Stimulated activated naive CD8-positive, alpha-beta T cell treated with anti-CD3 and anti-CD28 coated beads, Interleukin-15, Interleukin-2, amounts not matched to agents 100 ng/mL and 50 ng/mL, for 24 hours (primary cell): ENCODE measurements at regions not wholly inside any gene's neighbourhood (a gene's known extent, or its start where the extent isn't known, plus 50 kb on each side); places are given as distances from the start of the nearest gene placed in this dataset.

Experiments used
- H3K27ac Mint-ChIP-seq: one replicate; pipeline ENCODE4 v1.8.0; 2021; ENCODE audit warnings: mild to moderate bottlenecking, mixed read lengths
- H3K27me3 Mint-ChIP-seq: one replicate; pipeline ENCODE4 v1.8.0; 2021; ENCODE audit warnings: mixed read lengths
- H3K36me3 Mint-ChIP-seq: one replicate; pipeline ENCODE4 v1.8.0; 2021; ENCODE audit warnings: low read depth, mixed read lengths
- H3K4me1 Mint-ChIP-seq: one replicate; pipeline ENCODE4 v1.8.0; 2021; ENCODE audit warnings: low read depth, mixed read lengths
- H3K4me3 Mint-ChIP-seq: one replicate; pipeline ENCODE4 v1.8.0; 2021; ENCODE audit warnings: mild to moderate bottlenecking, mixed read lengths
- H3K9me3 Mint-ChIP-seq: one replicate; pipeline ENCODE4 v1.8.0; 2021; ENCODE audit warnings: mixed read lengths

GRCh38 chr4:100070868-100071267 is 119.4 kb downstream of the DDIT4L start:
- H3K4me1 Mint-ChIP-seq, result no peaks in the 10 kb centered on the region
- H3K4me3 Mint-ChIP-seq, result no peak overlapping the region
- H3K27ac Mint-ChIP-seq, result no peak overlapping the region
- no peaks in the 10 kb centered on the region for H3K9me3 Mint-ChIP-seq
- H3K36me3 Mint-ChIP-seq, result no peaks in the 10 kb centered on the region
- peaks cover 41% of the 10 kb centered on the region for H3K27me3 Mint-ChIP-seq

- no peak overlapping the region for H3K27ac Mint-ChIP-seq
Observed at GRCh38 chr4:100069207-100069606, 119.1 kb upstream of the H2AZ1 start.

DNA sequence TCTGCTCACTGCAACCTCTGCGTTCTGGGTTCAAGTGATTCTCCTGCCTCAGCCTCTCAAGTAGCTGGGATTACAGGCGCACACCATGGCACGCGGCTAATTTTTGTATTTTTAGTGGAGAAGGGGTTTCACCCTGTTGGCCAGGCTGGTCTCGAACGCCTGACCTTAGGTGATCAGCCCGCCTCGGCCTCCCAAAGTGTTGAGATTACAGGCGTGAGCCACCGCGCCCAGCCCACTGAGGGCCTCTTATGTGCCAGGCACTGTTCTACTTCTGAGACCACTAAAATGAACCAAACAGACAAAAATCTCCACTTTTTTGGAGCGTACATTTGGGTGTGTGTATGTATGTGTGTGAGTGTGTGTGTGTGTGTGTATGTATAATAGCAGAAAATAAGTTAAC is 117.2 kb upstream of the H2AZ1 start:
- H3K9me3 Mint-ChIP-seq, result no peaks in the 10 kb centered on the region
- H3K36me3 Mint-ChIP-seq, result no peaks in the 10 kb centered on the region
- no peak overlapping the region for H3K4me3 Mint-ChIP-seq
- peaks cover 51% of the 10 kb centered on the region for H3K27me3 Mint-ChIP-seq
- no peak overlapping the region for H3K27ac Mint-ChIP-seq
- no peaks in the 10 kb centered on the region for H3K4me1 Mint-ChIP-seq

More at GRCh38 chr4:100069207-100069606, 119.1 kb upstream of the H2AZ1 start:
- Mint-ChIP-seq H3K9me3 (no peaks in the 10 kb centered on the region), H3K27me3 (peaks cover 37% of the 10 kb centered on the region), H3K4me1 (no peaks in the 10 kb centered on the region), H3K36me3 (no peaks in the 10 kb centered on the region), H3K4me3 (no peak overlapping the region)

GRCh38 chr4:100063355-100063754 is 113.3 kb upstream of the H2AZ1 start:
- Mint-ChIP-seq H3K36me3 (no peaks in the 10 kb centered on the region), H3K9me3 (no peaks in the 10 kb centered on the region)

DNA sequence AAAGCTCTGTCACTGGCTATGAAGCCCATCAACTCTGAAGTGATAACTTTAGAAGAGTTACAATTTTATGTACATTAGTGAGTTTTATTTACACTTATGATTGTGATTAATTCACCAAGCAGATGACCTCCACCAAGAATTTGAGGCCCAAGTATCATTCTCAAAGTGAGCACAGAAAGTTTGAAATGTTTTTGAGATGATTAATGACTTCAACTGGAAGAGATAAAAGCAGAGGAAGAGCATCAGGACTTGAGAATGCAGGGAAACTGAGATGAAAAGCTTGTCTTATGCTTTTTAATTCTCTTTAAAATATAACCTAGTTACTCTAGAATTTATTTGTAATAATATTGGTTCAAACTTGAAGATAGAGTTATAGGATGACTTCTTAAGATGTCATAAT is 112.8 kb upstream of the H2AZ1 start:
- Mint-ChIP-seq H3K4me3 (no peak overlapping the region), H3K27me3 (peaks cover 43% of the 10 kb centered on the region), H3K4me1 (no peaks in the 10 kb centered on the region), H3K27ac (no peak overlapping the region), H3K36me3 (no peaks in the 10 kb centered on the region), H3K9me3 (no peaks in the 10 kb centered on the region)

More at GRCh38 chr4:100063355-100063754, 113.3 kb upstream of the H2AZ1 start:
- Mint-ChIP-seq H3K27me3 (peaks cover 48% of the 10 kb centered on the region), H3K27ac (no peak overlapping the region), H3K4me1 (no peaks in the 10 kb centered on the region), H3K4me3 (no peak overlapping the region)

DNA sequence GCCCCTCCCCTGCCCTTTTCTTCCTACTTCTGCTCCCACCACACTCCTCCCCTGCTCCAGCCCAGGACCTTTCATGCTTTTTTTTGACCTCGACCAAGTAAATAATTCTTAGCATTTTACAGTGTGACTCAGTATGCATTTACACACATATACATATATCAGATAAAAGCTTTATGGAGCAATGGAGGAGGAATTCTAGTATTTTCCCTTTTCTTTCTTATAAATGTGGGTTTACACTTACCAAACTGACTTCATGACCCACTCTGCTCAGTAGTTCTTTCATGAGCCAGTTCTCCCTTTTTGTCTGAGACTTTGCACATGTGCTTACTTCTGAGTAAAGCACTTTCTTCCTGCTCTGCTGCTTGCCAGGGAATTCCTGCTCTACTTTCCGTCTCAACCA is 111.8 kb upstream of the H2AZ1 start:
- no peak overlapping the region for H3K4me3 Mint-ChIP-seq
- peaks cover 38% of the 10 kb centered on the region for H3K27me3 Mint-ChIP-seq
- no peaks in the 10 kb centered on the region for H3K4me1 Mint-ChIP-seq
- H3K27ac Mint-ChIP-seq, result no peak overlapping the region
- no peaks in the 10 kb centered on the region for H3K36me3 Mint-ChIP-seq
- no peaks in the 10 kb centered on the region for H3K9me3 Mint-ChIP-seq

GRCh38 chr4:100060765-100061416 is 110.8 kb upstream of the H2AZ1 start:
- Mint-ChIP-seq H3K9me3 (no peaks in the 10 kb centered on the region), H3K36me3 (no peaks in the 10 kb centered on the region), H3K4me3 (no peak overlapping the region), H3K4me1 (no peaks in the 10 kb centered on the region), H3K27ac (no peak overlapping the region), H3K27me3 (peaks cover 30% of the 10 kb centered on the region)

DNA sequence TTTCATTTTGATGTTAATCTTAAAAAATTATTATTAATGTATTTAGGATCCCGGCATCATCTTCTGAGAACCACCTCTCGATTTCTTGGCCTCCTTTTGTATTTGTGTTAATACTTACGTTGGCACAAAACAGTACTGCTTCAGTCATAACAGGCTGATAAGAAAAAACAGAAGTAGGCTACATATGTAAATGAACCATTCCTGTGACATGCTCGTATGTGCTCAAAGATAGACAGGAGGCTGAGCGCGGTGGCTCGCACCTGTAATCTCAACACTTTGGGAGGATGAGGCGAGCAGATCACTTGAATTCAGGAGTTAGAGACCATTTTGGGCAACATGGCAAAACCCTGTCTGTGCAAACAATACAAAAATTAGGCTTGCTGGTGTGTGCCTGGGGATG is 109.4 kb upstream of the H2AZ1 start:
- Mint-ChIP-seq H3K27ac (no peak overlapping the region), H3K27me3 (peaks cover 25% of the 10 kb centered on the region)

GRCh38 chr4:100056701-100057100 is 106.6 kb upstream of the H2AZ1 start:
- Mint-ChIP-seq H3K9me3 (no peaks in the 10 kb centered on the region), H3K4me3 (no peak overlapping the region), H3K4me1 (no peaks in the 10 kb centered on the region), H3K36me3 (no peaks in the 10 kb centered on the region), H3K27me3 (peaks cover 8% of the 10 kb centered on the region), H3K27ac (no peak overlapping the region)

More for the DNA sequence above, 109.4 kb upstream of the H2AZ1 start:
- H3K4me3 Mint-ChIP-seq, result no peak overlapping the region
- H3K4me1 Mint-ChIP-seq, result no peaks in the 10 kb centered on the region
- H3K9me3 Mint-ChIP-seq, result no peaks in the 10 kb centered on the region
- no peaks in the 10 kb centered on the region for H3K36me3 Mint-ChIP-seq

DNA sequence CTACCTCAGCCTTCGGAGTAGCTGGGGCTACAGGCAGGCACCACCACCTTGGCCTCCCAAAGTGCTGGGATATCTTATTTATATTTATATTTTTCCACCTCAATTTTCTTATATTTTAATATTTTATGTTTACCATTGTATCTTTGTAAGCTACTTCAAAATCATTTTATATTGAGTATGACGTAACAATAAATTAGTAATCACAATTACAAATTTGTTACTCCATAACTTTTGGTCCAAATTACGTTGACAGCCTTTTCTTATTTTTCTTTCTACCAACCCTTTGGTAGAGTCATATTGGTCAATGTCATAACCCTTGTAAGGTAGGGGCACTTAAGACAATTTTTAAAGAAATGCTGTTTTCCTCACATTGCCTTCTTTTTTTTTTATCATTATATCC is 104.0 kb upstream of the H2AZ1 start:
- Mint-ChIP-seq H3K4me1 (no peaks in the 10 kb centered on the region), H3K27me3 (peaks cover 20% of the 10 kb centered on the region), H3K36me3 (no peaks in the 10 kb centered on the region), H3K9me3 (no peaks in the 10 kb centered on the region), H3K4me3 (no peak overlapping the region), H3K27ac (no peak overlapping the region)

GRCh38 chr4:100049872-100050271 is 99.8 kb upstream of the H2AZ1 start:
- Mint-ChIP-seq H3K27me3 (peaks cover 12% of the 10 kb centered on the region), H3K9me3 (no peaks in the 10 kb centered on the region), H3K27ac (no peak overlapping the region), H3K36me3 (no peaks in the 10 kb centered on the region), H3K4me1 (no peaks in the 10 kb centered on the region), H3K4me3 (no peak overlapping the region)

DNA sequence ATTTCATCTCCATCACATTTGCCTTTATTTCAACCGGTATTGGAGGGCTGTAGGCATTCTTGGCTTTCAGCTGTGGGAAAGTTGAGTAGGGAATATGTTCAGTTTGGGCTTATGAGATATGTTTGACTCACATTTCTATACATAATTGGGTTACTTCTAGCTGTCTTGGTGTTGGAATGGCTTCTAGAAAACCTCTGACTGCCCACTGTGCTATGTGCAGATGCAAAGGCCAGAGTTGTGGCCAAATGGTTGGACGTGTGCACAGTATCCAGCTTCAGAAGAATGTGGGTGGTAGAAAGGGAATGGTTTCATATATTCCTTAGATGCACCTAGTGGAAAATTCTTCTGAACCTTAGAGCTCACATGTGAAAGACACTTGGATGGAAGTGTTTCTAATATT is 92.6 kb upstream of the H2AZ1 start:
- peaks cover 3% of the 10 kb centered on the region for H3K27me3 Mint-ChIP-seq
- H3K9me3 Mint-ChIP-seq, result no peaks in the 10 kb centered on the region
- H3K4me3 Mint-ChIP-seq, result no peak overlapping the region
- H3K4me1 Mint-ChIP-seq, result no peaks in the 10 kb centered on the region
- H3K36me3 Mint-ChIP-seq, result no peaks in the 10 kb centered on the region
- no peak overlapping the region for H3K27ac Mint-ChIP-seq

DNA sequence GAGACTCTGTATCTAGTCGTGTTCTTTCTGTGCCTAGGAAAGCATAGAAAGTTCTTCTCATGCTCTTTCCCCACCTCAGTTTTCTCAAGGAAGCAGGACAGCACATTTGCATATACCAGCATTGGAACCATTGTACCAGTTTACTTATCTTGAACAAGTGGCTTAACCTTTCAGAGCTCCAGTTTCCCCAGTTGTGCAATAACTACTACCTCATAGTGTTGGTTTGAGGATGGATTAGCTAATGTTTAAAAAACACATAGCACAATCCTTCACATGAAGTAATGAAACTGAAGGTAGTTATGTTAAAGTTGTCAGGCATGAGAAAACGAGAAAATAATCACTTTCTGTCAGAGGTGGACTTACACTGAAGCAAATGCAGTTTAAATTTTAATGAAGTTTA is 92.2 kb upstream of the H2AZ1 start:
- Mint-ChIP-seq H3K36me3 (no peaks in the 10 kb centered on the region), H3K9me3 (no peaks in the 10 kb centered on the region)

GRCh38 chr4:100041646-100042045 is 91.6 kb upstream of the H2AZ1 start:
- Mint-ChIP-seq H3K36me3 (no peaks in the 10 kb centered on the region), H3K27me3 (peaks cover 3% of the 10 kb centered on the region), H3K9me3 (no peaks in the 10 kb centered on the region), H3K27ac (no peak overlapping the region), H3K4me1 (no peaks in the 10 kb centered on the region), H3K4me3 (no peak overlapping the region)

More for the DNA sequence above, 92.2 kb upstream of the H2AZ1 start:
- peaks cover 3% of the 10 kb centered on the region for H3K27me3 Mint-ChIP-seq
- no peak overlapping the region for H3K27ac Mint-ChIP-seq
- H3K4me1 Mint-ChIP-seq, result no peaks in the 10 kb centered on the region
- H3K4me3 Mint-ChIP-seq, result no peak overlapping the region

DNA sequence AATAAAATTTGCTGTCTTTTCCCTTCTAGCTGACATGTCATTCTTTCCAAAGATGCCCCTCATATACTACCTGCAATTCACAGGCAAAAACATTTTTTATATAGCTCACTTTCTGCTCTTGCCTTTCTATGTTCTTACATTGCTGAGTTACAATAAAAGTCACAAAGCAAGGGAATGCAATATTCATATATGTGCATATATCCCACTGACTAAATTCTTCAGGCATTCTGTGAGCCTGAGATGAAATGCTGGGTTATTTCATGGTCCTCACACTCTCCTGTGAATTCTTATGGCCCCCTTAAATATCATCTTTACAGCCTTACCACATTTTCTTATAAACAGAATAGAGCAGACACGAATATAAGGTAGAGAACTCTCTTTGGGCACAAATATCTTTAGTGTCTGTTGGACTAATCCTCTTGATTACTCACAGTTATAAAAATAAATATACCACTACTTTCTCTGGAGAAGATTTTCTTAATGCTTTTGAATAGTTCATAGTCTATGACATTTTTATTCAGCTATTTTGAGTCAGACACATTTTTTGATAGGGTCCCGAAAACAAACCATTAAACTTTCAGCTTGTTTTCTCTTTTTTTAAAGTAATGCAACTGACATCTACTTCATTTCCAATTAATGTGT is 84.1 kb upstream of the H2AZ1 start:
- H3K27ac Mint-ChIP-seq, result no peak overlapping the region

GRCh38 chr4:100026066-100026465 is 76.0 kb upstream of the H2AZ1 start:
- Mint-ChIP-seq H3K4me1 (no peaks in the 10 kb centered on the region), H3K27me3 (peaks cover 17% of the 10 kb centered on the region), H3K27ac (no peak overlapping the region), H3K36me3 (no peaks in the 10 kb centered on the region), H3K4me3 (no peak overlapping the region), H3K9me3 (no peaks in the 10 kb centered on the region)

More for the DNA sequence above, 84.1 kb upstream of the H2AZ1 start:
- Mint-ChIP-seq H3K9me3 (no peaks in the 10 kb centered on the region), H3K4me1 (no peaks in the 10 kb centered on the region), H3K4me3 (no peak overlapping the region), H3K36me3 (no peaks in the 10 kb centered on the region), H3K27me3 (no peaks in the 10 kb centered on the region)
